ENCODE measurements at regions not wholly inside any gene's neighbourhood (a gene's known extent, or its start where the extent isn't known, plus 50 kb on each side); places are given as distances from the start of the nearest gene placed in this dataset.
"Not testable (repeated sequence)": the region's sequence is repeated elsewhere in the genome, so short reads cannot be mapped to it uniquely, and the experiment has no call there.

GRCh38 chr1:191711961-191712360 lies 446.3 kb upstream of the RGS18 start:
- no peak overlapping the region for H3K4me3 ChIP-seq (replicated peaks in 1 of 4; ENCODE audit: control extremely low read depth in 1 of 4, insufficient read depth in 1 of 4, low read depth in 3 of 4, low read length in 4 of 4)
- no peak overlapping the region for H3K9ac ChIP-seq (ENCODE audit: insufficient read depth, low read length)
- no peak for DNase-seq (ENCODE audit: low read depth in 2 of 2)
- H3K36me3 ChIP-seq (ENCODE audit: control insufficient read depth, insufficient read depth, low read length) = no peaks in the 10 kb centered on the region
- no peaks in the 10 kb centered on the region for H3K9me3 ChIP-seq (ENCODE audit: control insufficient read depth, insufficient read depth, low read depth, low read length)
- no peaks in the 10 kb centered on the region for H3K79me2 ChIP-seq (ENCODE audit: control insufficient read depth, insufficient read depth, low read length)
- H3K4me1 ChIP-seq (ENCODE audit: control insufficient read depth, extremely low read depth, insufficient read depth, low read length) = no peaks in the 10 kb centered on the region
- H4K20me1 ChIP-seq (ENCODE audit: control insufficient read depth, extremely low read depth, insufficient read depth, low read length) = no peaks in the 10 kb centered on the region
- no peaks in the 10 kb centered on the region for H3K27me3 ChIP-seq (ENCODE audit: control insufficient read depth, insufficient read depth, low read length)
- TF ChIP-seq EZH2 (IDR thresholded peaks at IDR 0.05; ENCODE audit: low read length, missing control alignments) (no peak), CTCF (conservative IDR thresholded peaks at IDR 0.05 in 1 of 2, IDR thresholded peaks at IDR 0.05 in 1 of 2; ENCODE audit: low read depth in 1 of 2, low read length in 2 of 2) (no peak)
- no peak overlapping the region for H3K4me2 ChIP-seq (ENCODE audit: extremely low read depth, insufficient read depth, low read length)
- H3K27ac ChIP-seq (ENCODE audit: insufficient read depth, low read length) = no peak overlapping the region
- H2AFZ ChIP-seq (ENCODE audit: low read length) = no peak overlapping the region

- no peak for DNase-seq (ENCODE audit: low read depth in 2 of 2)
- Histone ChIP-seq H3K27ac (ENCODE audit: insufficient read depth, low read length) (no peak overlapping the region), H3K4me2 (ENCODE audit: extremely low read depth, insufficient read depth, low read length) (no peak overlapping the region), H4K20me1 (ENCODE audit: control insufficient read depth, extremely low read depth, insufficient read depth, low read length) (no peaks in the 10 kb centered on the region), H3K4me3 (replicated peaks in 1 of 4; ENCODE audit: control extremely low read depth in 1 of 4, insufficient read depth in 1 of 4, low read depth in 3 of 4, low read length in 4 of 4) (no peak overlapping the region), H2AFZ (ENCODE audit: low read length) (no peak overlapping the region), H3K9me3 (ENCODE audit: control insufficient read depth, insufficient read depth, low read depth, low read length) (no peaks in the 10 kb centered on the region), H3K4me1 (ENCODE audit: control insufficient read depth, extremely low read depth, insufficient read depth, low read length) (no peaks in the 10 kb centered on the region), H3K36me3 (ENCODE audit: control insufficient read depth, insufficient read depth, low read length) (no peaks in the 10 kb centered on the region), H3K27me3 (ENCODE audit: control insufficient read depth, insufficient read depth, low read length) (no peaks in the 10 kb centered on the region), H3K79me2 (ENCODE audit: control insufficient read depth, insufficient read depth, low read length) (no peaks in the 10 kb centered on the region), H3K9ac (ENCODE audit: insufficient read depth, low read length) (no peak overlapping the region)
- TF ChIP-seq EZH2 (IDR thresholded peaks at IDR 0.05; ENCODE audit: low read length, missing control alignments) = no peak
These were observed 443.4 kb upstream of the RGS18 start for GRCh38 chr1:191714845-191715244.

GRCh38 chr1:191729742-191730141 lies 428.5 kb upstream of the RGS18 start:
- Histone ChIP-seq H2AFZ (ENCODE audit: low read length) (no peak overlapping the region), H3K9me3 (ENCODE audit: control insufficient read depth, insufficient read depth, low read depth, low read length) (no peaks in the 10 kb centered on the region), H3K27me3 (ENCODE audit: control insufficient read depth, insufficient read depth, low read length) (no peaks in the 10 kb centered on the region), H3K4me1 (ENCODE audit: control insufficient read depth, extremely low read depth, insufficient read depth, low read length) (no peaks in the 10 kb centered on the region), H3K9ac (ENCODE audit: insufficient read depth, low read length) (no peak overlapping the region), H3K27ac (ENCODE audit: insufficient read depth, low read length) (no peak overlapping the region), H3K4me2 (ENCODE audit: extremely low read depth, insufficient read depth, low read length) (no peak overlapping the region), H3K36me3 (ENCODE audit: control insufficient read depth, insufficient read depth, low read length) (no peaks in the 10 kb centered on the region), H4K20me1 (ENCODE audit: control insufficient read depth, extremely low read depth, insufficient read depth, low read length) (no peaks in the 10 kb centered on the region), H3K79me2 (ENCODE audit: control insufficient read depth, insufficient read depth, low read length) (no peaks in the 10 kb centered on the region), H3K4me3 (replicated peaks in 1 of 4; ENCODE audit: control extremely low read depth in 1 of 4, insufficient read depth in 1 of 4, low read depth in 3 of 4, low read length in 4 of 4) (no peak overlapping the region)
- peak in 1 of 2 donors; percentile 2 for DNase-seq (ENCODE audit: low read depth in 2 of 2)
- no peak for TF ChIP-seq EZH2 (IDR thresholded peaks at IDR 0.05; ENCODE audit: low read length, missing control alignments)
- no peak for TF ChIP-seq CTCF (conservative IDR thresholded peaks at IDR 0.05 in 1 of 2, IDR thresholded peaks at IDR 0.05 in 1 of 2; ENCODE audit: low read depth in 1 of 2, low read length in 2 of 2)

GRCh38 chr1:191731608-191732302 lies 426.5 kb upstream of the RGS18 start:
- H3K27me3 ChIP-seq (ENCODE audit: control insufficient read depth, insufficient read depth, low read length); DNase-seq (ENCODE audit: low read depth in 2 of 2); H3K9ac ChIP-seq (ENCODE audit: insufficient read depth, low read length); H3K4me2 ChIP-seq (ENCODE audit: extremely low read depth, insufficient read depth, low read length); H2AFZ ChIP-seq (ENCODE audit: low read length); H3K79me2 ChIP-seq (ENCODE audit: control insufficient read depth, insufficient read depth, low read length); H3K4me1 ChIP-seq (ENCODE audit: control insufficient read depth, extremely low read depth, insufficient read depth, low read length); H3K4me3 ChIP-seq (replicated peaks in 1 of 4; ENCODE audit: control extremely low read depth in 1 of 4, insufficient read depth in 1 of 4, low read depth in 3 of 4, low read length in 4 of 4); H3K9me3 ChIP-seq (ENCODE audit: control insufficient read depth, insufficient read depth, low read depth, low read length); H4K20me1 ChIP-seq (ENCODE audit: control insufficient read depth, extremely low read depth, insufficient read depth, low read length); H3K36me3 ChIP-seq (ENCODE audit: control insufficient read depth, insufficient read depth, low read length); H3K27ac ChIP-seq (ENCODE audit: insufficient read depth, low read length): not testable (repeated sequence)

Measured in fibroblast of lung (primary cell).